ENCODE measurements at regions not wholly inside any gene's neighbourhood (a gene's known extent, or its start where the extent isn't known, plus 50 kb on each side); places are given as distances from the start of the nearest gene placed in this dataset.
A peak's percentile ranks its signal among the peaks of the same experiment; 100 is the strongest.

DNA sequence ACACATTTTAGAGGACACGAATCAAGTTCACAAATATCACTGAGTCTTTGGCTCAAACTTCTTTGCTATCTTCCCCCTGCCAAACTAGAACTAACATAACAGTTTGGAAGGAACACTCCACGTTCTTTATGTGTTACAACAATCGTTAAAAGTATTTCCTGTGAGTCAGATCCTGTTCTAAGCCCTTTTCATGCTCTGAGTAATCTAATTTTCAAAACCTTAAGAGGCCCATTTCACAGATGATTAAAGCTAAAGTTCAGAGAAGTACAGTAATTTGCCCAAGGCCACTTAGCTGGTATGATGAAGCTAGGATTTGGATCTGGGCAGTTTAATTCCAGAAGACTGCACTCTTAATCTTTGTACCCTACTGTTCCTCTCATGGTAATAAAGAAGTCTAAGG lies 854.4 kb upstream of the INTU start:
- DNase-seq (ENCODE audit: low spot score) = no peak
- Mint-ChIP-seq H3K36me3 (no peaks in the 10 kb centered on the region), H3K9me3 (no peaks in the 10 kb centered on the region), H3K27ac (peak overlapping the region; percentile 16; the same call in 1 of the 2 replicates), H3K4me3 (no peak overlapping the region), H3K4me1 (peaks cover 19% of the 10 kb centered on the region), H3K27me3 (ENCODE audit: low read depth) (no peaks in the 10 kb centered on the region)
- TF ChIP-seq ETV6 (CRISPR knock-in tag; IDR thresholded peaks at IDR 0.05) = no peak
- no peak for TF ChIP-seq FOXP1 (CRISPR knock-in tag; IDR thresholded peaks at IDR 0.05; ENCODE audit: borderline replicate concordance)
- TF ChIP-seq, protein P1, sequence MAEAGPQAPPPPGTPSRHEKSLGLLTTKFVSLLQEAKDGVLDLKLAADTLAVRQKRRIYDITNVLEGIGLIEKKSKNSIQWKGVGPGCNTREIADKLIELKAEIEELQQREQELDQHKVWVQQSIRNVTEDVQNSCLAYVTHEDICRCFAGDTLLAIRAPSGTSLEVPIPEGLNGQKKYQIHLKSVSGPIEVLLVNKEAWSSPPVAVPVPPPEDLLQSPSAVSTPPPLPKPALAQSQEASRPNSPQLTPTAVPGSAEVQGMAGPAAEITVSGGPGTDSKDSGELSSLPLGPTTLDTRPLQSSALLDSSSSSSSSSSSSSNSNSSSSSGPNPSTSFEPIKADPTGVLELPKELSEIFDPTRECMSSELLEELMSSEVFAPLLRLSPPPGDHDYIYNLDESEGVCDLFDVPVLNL (CRISPR knock-in tag; IDR thresholded peaks at IDR 0.05; ENCODE audit: borderline replicate concordance, low read depth) = no peak
- no peak for TF ChIP-seq ZNF671 (CRISPR knock-in tag; IDR thresholded peaks at IDR 0.05)
- CTCF ChIA-PET = no interaction called here
- POLR2A ChIA-PET = no interaction called here
- no peak for ATAC-seq

DNA sequence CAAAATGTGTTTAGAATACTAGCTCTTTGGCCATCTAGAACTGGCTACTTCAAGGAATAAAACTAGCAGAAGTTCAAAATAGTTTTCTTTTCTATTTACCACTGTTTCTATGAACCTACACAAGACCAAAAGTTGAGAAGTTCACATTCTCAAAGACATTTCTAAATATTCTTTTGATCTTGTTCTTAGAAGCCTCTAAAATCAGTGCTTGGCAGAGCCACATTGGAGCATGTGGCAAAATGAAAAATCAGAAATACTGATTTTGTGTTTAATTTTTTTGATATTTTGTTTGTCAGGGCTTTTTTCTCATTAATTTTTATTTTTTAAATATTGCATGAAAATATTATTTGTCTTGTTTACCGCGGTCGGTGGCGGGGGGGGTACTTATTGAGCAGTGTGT lies 853.8 kb upstream of the INTU start:
- ChIA-PET CTCF (no interaction called here), POLR2A (no interaction called here)
- Mint-ChIP-seq H3K4me3 (no peak overlapping the region), H3K36me3 (no peaks in the 10 kb centered on the region), H3K27me3 (ENCODE audit: low read depth) (no peaks in the 10 kb centered on the region), H3K4me1 (peaks cover 19% of the 10 kb centered on the region), H3K9me3 (no peaks in the 10 kb centered on the region), H3K27ac (no peak overlapping the region)
- no peak for DNase-seq (ENCODE audit: low spot score)
- ATAC-seq = no peak
- TF ChIP-seq EMX1 (CRISPR knock-in tag; IDR thresholded peaks at IDR 0.05) (no peak), CREB1 (CRISPR knock-in tag; IDR thresholded peaks at IDR 0.05) (no peak), NR1H2 (CRISPR knock-in tag; IDR thresholded peaks at IDR 0.05) (no peak), TP53 (CRISPR knock-in tag; IDR thresholded peaks at IDR 0.05) (no peak), NFATC4 (CRISPR knock-in tag; IDR thresholded peaks at IDR 0.05) (no peak)
- TF ChIP-seq, protein P2, sequence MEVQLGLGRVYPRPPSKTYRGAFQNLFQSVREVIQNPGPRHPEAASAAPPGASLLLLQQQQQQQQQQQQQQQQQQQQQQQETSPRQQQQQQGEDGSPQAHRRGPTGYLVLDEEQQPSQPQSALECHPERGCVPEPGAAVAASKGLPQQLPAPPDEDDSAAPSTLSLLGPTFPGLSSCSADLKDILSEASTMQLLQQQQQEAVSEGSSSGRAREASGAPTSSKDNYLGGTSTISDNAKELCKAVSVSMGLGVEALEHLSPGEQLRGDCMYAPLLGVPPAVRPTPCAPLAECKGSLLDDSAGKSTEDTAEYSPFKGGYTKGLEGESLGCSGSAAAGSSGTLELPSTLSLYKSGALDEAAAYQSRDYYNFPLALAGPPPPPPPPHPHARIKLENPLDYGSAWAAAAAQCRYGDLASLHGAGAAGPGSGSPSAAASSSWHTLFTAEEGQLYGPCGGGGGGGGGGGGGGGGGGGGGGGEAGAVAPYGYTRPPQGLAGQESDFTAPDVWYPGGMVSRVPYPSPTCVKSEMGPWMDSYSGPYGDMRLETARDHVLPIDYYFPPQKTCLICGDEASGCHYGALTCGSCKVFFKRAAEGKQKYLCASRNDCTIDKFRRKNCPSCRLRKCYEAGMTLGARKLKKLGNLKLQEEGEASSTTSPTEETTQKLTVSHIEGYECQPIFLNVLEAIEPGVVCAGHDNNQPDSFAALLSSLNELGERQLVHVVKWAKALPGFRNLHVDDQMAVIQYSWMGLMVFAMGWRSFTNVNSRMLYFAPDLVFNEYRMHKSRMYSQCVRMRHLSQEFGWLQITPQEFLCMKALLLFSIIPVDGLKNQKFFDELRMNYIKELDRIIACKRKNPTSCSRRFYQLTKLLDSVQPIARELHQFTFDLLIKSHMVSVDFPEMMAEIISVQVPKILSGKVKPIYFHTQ (CRISPR knock-in tag; IDR thresholded peaks at IDR 0.05) = no peak
- TF ChIP-seq, protein P3, sequence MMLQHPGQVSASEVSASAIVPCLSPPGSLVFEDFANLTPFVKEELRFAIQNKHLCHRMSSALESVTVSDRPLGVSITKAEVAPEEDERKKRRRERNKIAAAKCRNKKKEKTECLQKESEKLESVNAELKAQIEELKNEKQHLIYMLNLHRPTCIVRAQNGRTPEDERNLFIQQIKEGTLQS (CRISPR knock-in tag; conservative IDR thresholded peaks at IDR 0.05) = no peak

DNA sequence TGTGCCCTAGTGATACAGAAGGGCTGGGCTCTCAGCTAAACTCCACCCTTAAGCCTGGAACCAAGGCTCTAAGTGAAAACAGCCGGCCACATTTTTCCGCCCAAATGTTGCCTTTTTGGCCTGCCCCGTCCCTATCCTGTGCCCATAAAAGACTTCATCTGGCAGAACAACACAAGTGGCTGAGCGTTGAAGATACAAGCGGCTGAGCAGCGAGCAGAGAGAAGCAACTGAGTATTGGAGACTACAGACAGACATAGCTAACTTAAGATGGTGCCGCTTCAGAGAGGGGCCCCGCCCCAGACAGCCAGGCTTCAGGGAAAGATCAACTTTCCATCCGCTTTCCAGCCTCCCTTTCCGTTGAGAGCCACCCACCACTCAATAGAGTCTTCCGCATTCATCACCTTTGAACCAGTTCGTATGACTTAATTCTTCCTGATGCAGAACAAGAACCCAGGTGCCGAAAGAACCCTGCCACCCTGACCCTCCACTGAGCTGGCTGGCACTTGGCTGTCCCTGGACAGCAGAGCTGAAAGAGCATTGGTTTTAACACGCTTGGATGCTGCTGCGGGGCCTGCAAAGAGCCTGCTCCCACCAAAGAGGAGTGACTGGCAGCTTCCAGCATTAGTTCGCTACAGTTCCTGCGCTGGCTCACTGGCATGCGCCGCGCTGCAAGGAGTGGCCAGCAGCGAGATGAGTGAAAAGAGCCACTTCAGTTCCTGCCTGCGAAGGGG lies 853.2 kb upstream of the INTU start:
- H3K27ac Mint-ChIP-seq = no peak overlapping the region
- H3K4me3 Mint-ChIP-seq = no peak overlapping the region
- H3K9me3 Mint-ChIP-seq = no peaks in the 10 kb centered on the region
- peaks cover 19% of the 10 kb centered on the region for H3K4me1 Mint-ChIP-seq
- POLR2A ChIA-PET = no interaction called here
- no peaks in the 10 kb centered on the region for H3K27me3 Mint-ChIP-seq (ENCODE audit: low read depth)
- DNase-seq (ENCODE audit: low spot score) = no peak
- ATAC-seq = no peak; the same call in 1 of the 2 replicates
- no peaks in the 10 kb centered on the region for H3K36me3 Mint-ChIP-seq
- CTCF ChIA-PET = no interaction called here
- TF ChIP-seq ATF1 (CRISPR knock-in tag; IDR thresholded peaks at IDR 0.05) (no peak), CREM (CRISPR knock-in tag; IDR thresholded peaks at IDR 0.05) (no peak), MYBL2 (CRISPR knock-in tag; IDR thresholded peaks at IDR 0.05) (no peak), FOXK1 (CRISPR knock-in tag; IDR thresholded peaks at IDR 0.05) (no peak), ZNF219 (CRISPR knock-in tag; IDR thresholded peaks at IDR 0.05; ENCODE audit: borderline replicate concordance) (no peak)
- TF ChIP-seq, protein P4, sequence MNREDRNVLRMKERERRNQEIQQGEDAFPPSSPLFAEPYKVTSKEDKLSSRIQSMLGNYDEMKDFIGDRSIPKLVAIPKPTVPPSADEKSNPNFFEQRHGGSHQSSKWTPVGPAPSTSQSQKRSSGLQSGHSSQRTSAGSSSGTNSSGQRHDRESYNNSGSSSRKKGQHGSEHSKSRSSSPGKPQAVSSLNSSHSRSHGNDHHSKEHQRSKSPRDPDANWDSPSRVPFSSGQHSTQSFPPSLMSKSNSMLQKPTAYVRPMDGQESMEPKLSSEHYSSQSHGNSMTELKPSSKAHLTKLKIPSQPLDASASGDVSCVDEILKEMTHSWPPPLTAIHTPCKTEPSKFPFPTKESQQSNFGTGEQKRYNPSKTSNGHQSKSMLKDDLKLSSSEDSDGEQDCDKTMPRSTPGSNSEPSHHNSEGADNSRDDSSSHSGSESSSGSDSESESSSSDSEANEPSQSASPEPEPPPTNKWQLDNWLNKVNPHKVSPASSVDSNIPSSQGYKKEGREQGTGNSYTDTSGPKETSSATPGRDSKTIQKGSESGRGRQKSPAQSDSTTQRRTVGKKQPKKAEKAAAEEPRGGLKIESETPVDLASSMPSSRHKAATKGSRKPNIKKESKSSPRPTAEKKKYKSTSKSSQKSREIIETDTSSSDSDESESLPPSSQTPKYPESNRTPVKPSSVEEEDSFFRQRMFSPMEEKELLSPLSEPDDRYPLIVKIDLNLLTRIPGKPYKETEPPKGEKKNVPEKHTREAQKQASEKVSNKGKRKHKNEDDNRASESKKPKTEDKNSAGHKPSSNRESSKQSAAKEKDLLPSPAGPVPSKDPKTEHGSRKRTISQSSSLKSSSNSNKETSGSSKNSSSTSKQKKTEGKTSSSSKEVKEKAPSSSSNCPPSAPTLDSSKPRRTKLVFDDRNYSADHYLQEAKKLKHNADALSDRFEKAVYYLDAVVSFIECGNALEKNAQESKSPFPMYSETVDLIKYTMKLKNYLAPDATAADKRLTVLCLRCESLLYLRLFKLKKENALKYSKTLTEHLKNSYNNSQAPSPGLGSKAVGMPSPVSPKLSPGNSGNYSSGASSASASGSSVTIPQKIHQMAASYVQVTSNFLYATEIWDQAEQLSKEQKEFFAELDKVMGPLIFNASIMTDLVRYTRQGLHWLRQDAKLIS (CRISPR knock-in tag; IDR thresholded peaks at IDR 0.05; ENCODE audit: borderline replicate concordance) = no peak
- TF ChIP-seq, protein P5, sequence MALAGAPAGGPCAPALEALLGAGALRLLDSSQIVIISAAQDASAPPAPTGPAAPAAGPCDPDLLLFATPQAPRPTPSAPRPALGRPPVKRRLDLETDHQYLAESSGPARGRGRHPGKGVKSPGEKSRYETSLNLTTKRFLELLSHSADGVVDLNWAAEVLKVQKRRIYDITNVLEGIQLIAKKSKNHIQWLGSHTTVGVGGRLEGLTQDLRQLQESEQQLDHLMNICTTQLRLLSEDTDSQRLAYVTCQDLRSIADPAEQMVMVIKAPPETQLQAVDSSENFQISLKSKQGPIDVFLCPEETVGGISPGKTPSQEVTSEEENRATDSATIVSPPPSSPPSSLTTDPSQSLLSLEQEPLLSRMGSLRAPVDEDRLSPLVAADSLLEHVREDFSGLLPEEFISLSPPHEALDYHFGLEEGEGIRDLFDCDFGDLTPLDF (CRISPR knock-in tag; IDR thresholded peaks at IDR 0.05) = no peak
- TF ChIP-seq, protein P6, sequence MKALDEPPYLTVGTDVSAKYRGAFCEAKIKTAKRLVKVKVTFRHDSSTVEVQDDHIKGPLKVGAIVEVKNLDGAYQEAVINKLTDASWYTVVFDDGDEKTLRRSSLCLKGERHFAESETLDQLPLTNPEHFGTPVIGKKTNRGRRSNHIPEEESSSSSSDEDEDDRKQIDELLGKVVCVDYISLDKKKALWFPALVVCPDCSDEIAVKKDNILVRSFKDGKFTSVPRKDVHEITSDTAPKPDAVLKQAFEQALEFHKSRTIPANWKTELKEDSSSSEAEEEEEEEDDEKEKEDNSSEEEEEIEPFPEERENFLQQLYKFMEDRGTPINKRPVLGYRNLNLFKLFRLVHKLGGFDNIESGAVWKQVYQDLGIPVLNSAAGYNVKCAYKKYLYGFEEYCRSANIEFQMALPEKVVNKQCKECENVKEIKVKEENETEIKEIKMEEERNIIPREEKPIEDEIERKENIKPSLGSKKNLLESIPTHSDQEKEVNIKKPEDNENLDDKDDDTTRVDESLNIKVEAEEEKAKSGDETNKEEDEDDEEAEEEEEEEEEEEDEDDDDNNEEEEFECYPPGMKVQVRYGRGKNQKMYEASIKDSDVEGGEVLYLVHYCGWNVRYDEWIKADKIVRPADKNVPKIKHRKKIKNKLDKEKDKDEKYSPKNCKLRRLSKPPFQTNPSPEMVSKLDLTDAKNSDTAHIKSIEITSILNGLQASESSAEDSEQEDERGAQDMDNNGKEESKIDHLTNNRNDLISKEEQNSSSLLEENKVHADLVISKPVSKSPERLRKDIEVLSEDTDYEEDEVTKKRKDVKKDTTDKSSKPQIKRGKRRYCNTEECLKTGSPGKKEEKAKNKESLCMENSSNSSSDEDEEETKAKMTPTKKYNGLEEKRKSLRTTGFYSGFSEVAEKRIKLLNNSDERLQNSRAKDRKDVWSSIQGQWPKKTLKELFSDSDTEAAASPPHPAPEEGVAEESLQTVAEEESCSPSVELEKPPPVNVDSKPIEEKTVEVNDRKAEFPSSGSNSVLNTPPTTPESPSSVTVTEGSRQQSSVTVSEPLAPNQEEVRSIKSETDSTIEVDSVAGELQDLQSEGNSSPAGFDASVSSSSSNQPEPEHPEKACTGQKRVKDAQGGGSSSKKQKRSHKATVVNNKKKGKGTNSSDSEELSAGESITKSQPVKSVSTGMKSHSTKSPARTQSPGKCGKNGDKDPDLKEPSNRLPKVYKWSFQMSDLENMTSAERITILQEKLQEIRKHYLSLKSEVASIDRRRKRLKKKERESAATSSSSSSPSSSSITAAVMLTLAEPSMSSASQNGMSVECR (CRISPR knock-in tag; IDR thresholded peaks at IDR 0.05; ENCODE audit: borderline replicate concordance) = no peak
